ENCODE measurements at regions not wholly inside any gene's neighbourhood (a gene's known extent, or its start where the extent isn't known, plus 50 kb on each side); places are given as distances from the start of the nearest gene placed in this dataset.

DNA sequence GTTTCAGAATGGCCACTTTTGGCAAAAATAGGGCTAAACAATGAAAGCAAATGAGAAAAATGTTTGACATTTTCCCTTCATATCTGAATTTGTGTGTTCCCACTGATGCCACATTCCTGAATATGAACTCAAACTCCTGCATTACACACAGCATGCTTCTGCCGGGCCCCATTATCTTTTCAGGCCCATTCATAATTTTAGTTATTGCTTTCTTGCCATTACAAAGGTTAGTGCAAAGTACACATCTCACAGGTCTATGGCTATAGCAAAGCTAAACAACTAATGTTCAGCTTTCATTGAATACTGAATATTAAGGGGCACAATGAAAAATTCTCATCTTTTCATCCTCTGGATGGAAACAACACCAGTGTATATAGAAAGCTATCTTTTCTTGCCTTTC is 568.9 kb upstream of the ZNF608 start:
- no peak for DNase-seq (ENCODE audit: low read depth)
- Histone ChIP-seq H3K4me3 (ENCODE audit: low read depth, low read length) (no peak overlapping the region), H3K36me3 (ENCODE audit: control insufficient read depth, insufficient read depth, low read length) (no peaks in the 10 kb centered on the region), H3K27me3 (ENCODE audit: control insufficient read depth, insufficient read depth, low read length) (no peaks in the 10 kb centered on the region)
- TF ChIP-seq, protein P1, sequence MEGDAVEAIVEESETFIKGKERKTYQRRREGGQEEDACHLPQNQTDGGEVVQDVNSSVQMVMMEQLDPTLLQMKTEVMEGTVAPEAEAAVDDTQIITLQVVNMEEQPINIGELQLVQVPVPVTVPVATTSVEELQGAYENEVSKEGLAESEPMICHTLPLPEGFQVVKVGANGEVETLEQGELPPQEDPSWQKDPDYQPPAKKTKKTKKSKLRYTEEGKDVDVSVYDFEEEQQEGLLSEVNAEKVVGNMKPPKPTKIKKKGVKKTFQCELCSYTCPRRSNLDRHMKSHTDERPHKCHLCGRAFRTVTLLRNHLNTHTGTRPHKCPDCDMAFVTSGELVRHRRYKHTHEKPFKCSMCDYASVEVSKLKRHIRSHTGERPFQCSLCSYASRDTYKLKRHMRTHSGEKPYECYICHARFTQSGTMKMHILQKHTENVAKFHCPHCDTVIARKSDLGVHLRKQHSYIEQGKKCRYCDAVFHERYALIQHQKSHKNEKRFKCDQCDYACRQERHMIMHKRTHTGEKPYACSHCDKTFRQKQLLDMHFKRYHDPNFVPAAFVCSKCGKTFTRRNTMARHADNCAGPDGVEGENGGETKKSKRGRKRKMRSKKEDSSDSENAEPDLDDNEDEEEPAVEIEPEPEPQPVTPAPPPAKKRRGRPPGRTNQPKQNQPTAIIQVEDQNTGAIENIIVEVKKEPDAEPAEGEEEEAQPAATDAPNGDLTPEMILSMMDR (IDR thresholded peaks at IDR 0.05; ENCODE audit: insufficient read depth, low read length, poor library complexity, severe bottlenecking): no peak

DNA sequence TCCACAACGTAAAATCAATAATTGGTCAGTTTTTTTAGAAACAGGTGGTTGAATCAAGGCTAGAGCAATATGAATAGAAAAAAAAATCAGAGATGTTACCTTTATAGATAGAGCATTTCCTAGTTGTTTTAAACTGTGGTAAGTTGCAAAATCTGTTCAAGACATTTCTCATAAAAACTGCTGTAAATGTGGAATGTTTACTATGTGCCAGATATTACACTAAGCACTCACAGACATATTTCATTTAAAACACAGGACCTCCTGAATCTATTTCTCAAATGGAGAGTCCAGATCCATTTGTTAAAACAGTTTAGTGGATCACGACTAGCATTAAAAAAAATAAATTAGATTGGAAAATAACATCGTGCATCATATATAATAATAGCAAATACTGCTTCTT is 570.0 kb upstream of the ZNF608 start:
- TF ChIP-seq, protein P1 (IDR thresholded peaks at IDR 0.05; ENCODE audit: insufficient read depth, low read length, poor library complexity, severe bottlenecking): no peak
- no peak for DNase-seq (ENCODE audit: low read depth)
- no peaks in the 10 kb centered on the region for H3K36me3 ChIP-seq (ENCODE audit: control insufficient read depth, insufficient read depth, low read length)
- no peak overlapping the region for H3K4me3 ChIP-seq (ENCODE audit: low read depth, low read length)
- no peaks in the 10 kb centered on the region for H3K27me3 ChIP-seq (ENCODE audit: control insufficient read depth, insufficient read depth, low read length)

DNA sequence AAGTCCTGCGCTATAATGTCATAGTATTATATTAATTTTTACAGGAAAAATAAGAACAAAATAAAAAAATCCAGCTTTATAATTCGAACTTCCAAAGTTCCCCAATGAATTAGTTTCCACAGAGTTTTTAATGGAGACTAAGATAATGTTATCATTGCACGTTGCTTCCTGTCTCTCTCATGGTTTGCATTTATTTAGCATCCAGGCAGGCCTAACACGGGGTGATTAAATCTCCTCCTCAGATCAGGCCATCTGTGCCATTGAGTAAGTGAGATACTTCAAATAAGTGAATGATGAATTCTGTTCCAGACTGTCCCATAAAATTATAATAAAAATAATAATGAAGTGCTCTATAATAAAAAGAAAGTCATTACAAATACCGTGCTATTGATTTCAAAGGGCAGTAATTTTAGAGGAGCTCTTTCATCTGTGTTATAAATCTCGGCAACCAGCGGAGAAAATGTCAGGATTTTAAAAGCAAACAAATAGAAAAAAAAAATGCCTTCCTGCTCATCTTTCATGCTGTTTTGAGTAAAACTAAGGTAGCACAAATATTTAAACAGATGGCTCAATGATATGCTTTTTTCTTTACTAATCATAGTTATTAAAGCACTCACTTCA is 570.6 kb upstream of the ZNF608 start:
- H3K27me3 ChIP-seq (ENCODE audit: control insufficient read depth, insufficient read depth, low read length): no peaks in the 10 kb centered on the region
- TF ChIP-seq, protein P1 (IDR thresholded peaks at IDR 0.05; ENCODE audit: insufficient read depth, low read length, poor library complexity, severe bottlenecking): no peak
- DNase-seq (ENCODE audit: low read depth): no peak
- H3K4me3 ChIP-seq (ENCODE audit: low read depth, low read length): no peak overlapping the region
- no peaks in the 10 kb centered on the region for H3K36me3 ChIP-seq (ENCODE audit: control insufficient read depth, insufficient read depth, low read length)

DNA sequence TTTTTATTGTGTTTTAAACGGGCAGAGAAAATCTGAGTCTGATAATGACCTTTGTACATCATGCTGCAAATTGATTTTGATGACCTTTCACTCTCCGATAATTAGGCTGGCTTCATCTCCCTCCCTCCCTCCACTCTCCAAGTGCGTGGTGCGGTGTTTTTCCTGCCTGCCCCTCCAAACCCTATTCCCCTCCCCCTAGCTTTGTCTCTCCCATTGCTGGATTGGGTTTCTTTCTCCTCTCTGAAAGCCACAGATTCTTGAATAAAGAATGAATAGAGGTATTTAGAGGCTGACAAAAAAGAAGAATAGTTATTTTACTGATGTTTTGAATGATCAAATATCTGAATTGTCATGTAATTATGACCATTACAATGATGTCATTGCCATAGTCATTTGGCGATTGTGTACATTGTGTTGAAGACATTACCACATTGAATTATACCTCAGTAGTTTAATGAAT is 571.1 kb upstream of the ZNF608 start:
- Histone ChIP-seq H3K4me3 (ENCODE audit: low read depth, low read length) (no peak overlapping the region), H3K27me3 (ENCODE audit: control insufficient read depth, insufficient read depth, low read length) (no peaks in the 10 kb centered on the region), H3K36me3 (ENCODE audit: control insufficient read depth, insufficient read depth, low read length) (no peaks in the 10 kb centered on the region)
- TF ChIP-seq, protein P1 (IDR thresholded peaks at IDR 0.05; ENCODE audit: insufficient read depth, low read length, poor library complexity, severe bottlenecking): no peak
- no peak for DNase-seq (ENCODE audit: low read depth)

DNA sequence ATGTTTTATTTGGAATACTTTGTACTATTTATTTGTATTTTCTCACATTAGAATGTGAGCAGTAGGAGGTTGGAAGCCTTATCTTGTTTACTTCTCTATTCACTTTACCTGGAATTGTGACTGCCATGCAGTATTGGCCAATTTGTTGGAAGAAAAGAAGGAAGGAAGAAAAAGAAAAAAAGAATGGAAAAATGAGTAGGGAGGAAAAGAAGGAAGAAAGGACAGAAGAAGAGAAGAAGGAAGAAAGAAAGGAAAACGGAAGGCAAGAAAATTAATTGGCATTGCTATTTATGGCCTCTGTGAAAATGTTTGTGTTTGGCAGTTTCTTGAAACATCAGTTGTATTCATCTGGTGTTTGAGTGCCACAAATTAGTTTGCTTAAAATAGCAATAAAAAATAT is 575.2 kb upstream of the ZNF608 start:
- Histone ChIP-seq H3K27me3 (ENCODE audit: control insufficient read depth, insufficient read depth, low read length) (no peaks in the 10 kb centered on the region), H3K4me3 (ENCODE audit: low read depth, low read length) (no peak overlapping the region), H3K36me3 (ENCODE audit: control insufficient read depth, insufficient read depth, low read length) (no peaks in the 10 kb centered on the region)
- TF ChIP-seq, protein P1 (IDR thresholded peaks at IDR 0.05; ENCODE audit: insufficient read depth, low read length, poor library complexity, severe bottlenecking): no peak
- no peak for DNase-seq (ENCODE audit: low read depth)

DNA sequence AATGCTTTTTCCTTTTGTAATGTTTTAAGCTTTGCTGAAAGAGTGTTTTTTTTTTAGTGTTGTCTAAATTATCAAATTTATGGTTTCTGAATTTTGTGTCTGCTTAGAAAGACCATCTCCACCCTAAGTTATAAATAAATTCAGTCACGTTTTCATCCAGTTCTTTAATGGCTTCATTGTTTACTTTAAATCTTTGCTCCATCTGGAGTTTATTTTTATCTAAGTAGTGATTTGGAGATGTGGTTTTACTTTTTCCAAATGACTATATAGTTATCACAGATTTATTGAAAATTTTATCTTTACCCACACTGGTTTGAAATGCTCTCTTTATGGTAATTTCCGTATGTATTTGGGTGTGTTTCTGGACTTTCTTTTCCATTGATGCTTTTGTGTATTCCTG is 577.2 kb upstream of the ZNF608 start:
- TF ChIP-seq, protein P1 (IDR thresholded peaks at IDR 0.05; ENCODE audit: insufficient read depth, low read length, poor library complexity, severe bottlenecking): no peak
- Histone ChIP-seq H3K4me3 (ENCODE audit: low read depth, low read length) (no peak overlapping the region), H3K36me3 (ENCODE audit: control insufficient read depth, insufficient read depth, low read length) (no peaks in the 10 kb centered on the region), H3K27me3 (ENCODE audit: control insufficient read depth, insufficient read depth, low read length) (no peaks in the 10 kb centered on the region)
- DNase-seq (ENCODE audit: low read depth): no peak

Measured in kidney epithelial cell (primary cell).